ENCODE measurements at regions not wholly inside any gene's neighbourhood (a gene's known extent, or its start where the extent isn't known, plus 50 kb on each side); places are given as distances from the start of the nearest gene placed in this dataset.

GRCh38 chr21:28221984-28222383, 770.7 kb downstream of the LTN1 start:
- no peak for DNase-seq (ENCODE audit: low read depth, low spot score)
- H3K4me3 ChIP-seq (ENCODE audit: low read depth, low read length): no peak overlapping the region
- ChIA-PET POLR2A (no interaction called here), CTCF (interaction anchor here (1.0 kb wide), 1 partner anchor 116 kb away, joined by 3 read pairs; no protein-coding TSS in a partner anchor)
- TF ChIP-seq CTCF (IDR thresholded peaks at IDR 0.05; ENCODE audit: insufficient read depth, low read length, missing control alignments): no peak

GRCh38 chr21:28220680-28221079, 772.0 kb downstream of the LTN1 start:
- no peak for DNase-seq (ENCODE audit: low read depth, low spot score)
- TF ChIP-seq CTCF (IDR thresholded peaks at IDR 0.05; ENCODE audit: insufficient read depth, low read length, missing control alignments): no peak
- CTCF ChIA-PET: no interaction called here
- no peak overlapping the region for H3K4me3 ChIP-seq (ENCODE audit: low read depth, low read length)
- POLR2A ChIA-PET: no interaction called here

GRCh38 chr21:28216976-28217523, 775.6 kb downstream of the LTN1 start:
- POLR2A ChIA-PET: no interaction called here
- TF ChIP-seq CTCF (IDR thresholded peaks at IDR 0.05; ENCODE audit: insufficient read depth, low read length, missing control alignments): no peak
- no peak overlapping the region for H3K4me3 ChIP-seq (ENCODE audit: low read depth, low read length)
- CTCF ChIA-PET: no interaction called here
- DNase-seq (ENCODE audit: low read depth, low spot score): no peak

- ChIA-PET CTCF (no interaction called here), POLR2A (no interaction called here)
- DNase-seq (ENCODE audit: low read depth, low spot score): peak; percentile 26
Observed at GRCh38 chr21:28215214-28215954, 777.3 kb downstream of the LTN1 start.

GRCh38 chr21:28214786-28215185, 777.9 kb downstream of the LTN1 start:
- no peak overlapping the region for H3K4me3 ChIP-seq (ENCODE audit: low read depth, low read length)
- ChIA-PET CTCF (interaction anchor here (1.2 kb wide), 1 partner anchor 10 kb away, joined by 3 read pairs; no protein-coding TSS in a partner anchor), POLR2A (interaction anchor here (0.7 kb wide), 1 partner anchor 46 kb away, joined by 3 read pairs; no protein-coding TSS in a partner anchor)
- TF ChIP-seq CTCF (IDR thresholded peaks at IDR 0.05; ENCODE audit: insufficient read depth, low read length, missing control alignments): no peak
- no peak for DNase-seq (ENCODE audit: low read depth, low spot score)

More at GRCh38 chr21:28215214-28215954, 777.3 kb downstream of the LTN1 start:
- no peak overlapping the region for H3K4me3 ChIP-seq (ENCODE audit: low read depth, low read length)
- TF ChIP-seq CTCF (IDR thresholded peaks at IDR 0.05; ENCODE audit: insufficient read depth, low read length, missing control alignments): no peak

- TF ChIP-seq CTCF (IDR thresholded peaks at IDR 0.05; ENCODE audit: insufficient read depth, low read length, missing control alignments): no peak
- CTCF ChIA-PET: no interaction called here
- POLR2A ChIA-PET: no interaction called here
- DNase-seq (ENCODE audit: low read depth, low spot score): no peak
- H3K4me3 ChIP-seq (ENCODE audit: low read depth, low read length): no peak overlapping the region
Observed at GRCh38 chr21:28213261-28213660, 779.4 kb downstream of the LTN1 start.

Measured in AG04449 (cell line).